ENCODE measurements at regions not wholly inside any gene's neighbourhood (a gene's known extent, or its start where the extent isn't known, plus 50 kb on each side); places are given as distances from the start of the nearest gene placed in this dataset.

- TF ChIP-seq POLR2A (IDR thresholded peaks at IDR 0.05; ENCODE audit: low read depth, low read length) (no peak), RFX5 (IDR thresholded peaks at IDR 0.05; ENCODE audit: low read depth, low read length) (no peak), MAFK (IDR thresholded peaks at IDR 0.05; ENCODE audit: low read depth, low read length) (no peak), ELK1 (IDR thresholded peaks at IDR 0.05; ENCODE audit: borderline replicate concordance, low read depth, low read length) (no peak), USF2 (IDR thresholded peaks at IDR 0.05; ENCODE audit: low read depth, low read length) (no peak), SMC3 (IDR thresholded peaks at IDR 0.05; ENCODE audit: low read depth, low read length) (no peak), CTCF (conservative IDR thresholded peaks at IDR 0.05; ENCODE audit: low read depth, low read length) (no peak), MXI1 (IDR thresholded peaks at IDR 0.05; ENCODE audit: borderline replicate concordance, low read depth, low read length) (no peak), CEBPB (IDR thresholded peaks at IDR 0.05; ENCODE audit: low read depth, low read length) (no peak), CHD1 (IDR thresholded peaks at IDR 0.05; ENCODE audit: low read depth, low read length) (no peak), RCOR1 (IDR thresholded peaks at IDR 0.05; ENCODE audit: insufficient replicate concordance, low read length) (no peak), BHLHE40 (IDR thresholded peaks at IDR 0.05; ENCODE audit: low read depth, low read length) (no peak), MAZ (IDR thresholded peaks at IDR 0.05; ENCODE audit: borderline replicate concordance, low read depth, low read length) (no peak), RAD21 (IDR thresholded peaks at IDR 0.05; ENCODE audit: low read length) (no peak)
Observed at GRCh38 chr1:147072482-147073432, 99.5 kb downstream of the PRKAB2 start.

Data from IMR-90 (cell line).